Heart right ventricle (tissue), 16 donors: ENCODE measurements at regions not wholly inside any gene's neighbourhood (a gene's known extent, or its start where the extent isn't known, plus 50 kb on each side); places are given as distances from the start of the nearest gene placed in this dataset.

Source experiments
- ATAC-seq, 8 donors: fragments of 200-7000 bp; cut with Tn5 transposase; one replicate each; pipeline ENCODE4 v1.9.1; 2020; ENCODE audit warnings: mild to moderate bottlenecking in 8 of 8, moderate library complexity in 8 of 8, moderate number of reproducible peaks in 1 of 8
- DNase-seq, 2 donors: peaks; one replicate each; pipeline ENCODE4 v3.0.0-alpha.2; 2020
- H3K27ac ChIP-seq, 10 donors: fragments of 200-600 bp; sonication (generic) in 2 of 10; one replicate each; pipeline versions ENCODE4 v1.5.0 to v1.8.0; 2020 to 2022; ENCODE audit warnings: mild to moderate bottlenecking in 3 of 10
- H3K27me3 ChIP-seq, 7 donors: fragments of 200-600 bp; one replicate each; pipeline ENCODE4 v1.8.0; 2021 to 2022; ENCODE audit warnings: mild to moderate bottlenecking in 2 of 7
- H3K36me3 ChIP-seq, 9 donors: fragments of 200-600 bp; sonication (generic) in 1 of 9; one replicate each; pipeline versions ENCODE4 v1.5.0 to v1.8.0; 2020 to 2022; ENCODE audit warnings: mild to moderate bottlenecking in 2 of 9
- H3K4me1 ChIP-seq, 9 donors: fragments of 200-600 bp; sonication (generic) in 1 of 9; one replicate each; pipeline versions ENCODE4 v1.5.0 to v1.8.0; 2020 to 2022; ENCODE audit warnings: mild to moderate bottlenecking in 4 of 9
- H3K4me3 ChIP-seq, 10 donors: fragments of 200-600 bp; sonication (generic) in 2 of 10; one replicate each; pipeline versions ENCODE4 v1.5.0 to v1.8.0; 2020 to 2022; ENCODE audit warnings: mild to moderate bottlenecking in 7 of 10, moderate library complexity in 2 of 10
- H3K9me3 ChIP-seq, 11 donors: fragments of 200-600 bp in 10 of 11; sonication (generic) in 2 of 11; one replicate each; pipeline versions ENCODE4 v1.5.0 to v1.8.0; 2013 to 2022; ENCODE audit warnings: mild to moderate bottlenecking in 2 of 11, control low read depth in 1 of 11, moderate library complexity in 1 of 11
- CTCF ChIP-seq, 9 donors: fragments of 200-600 bp; sonication (generic) in 2 of 9; IDR thresholded peaks; one replicate each; pipeline versions ENCODE4 v1.5.0 to v1.8.0; 2021 to 2022; ENCODE audit warnings: antibody characterized with exemption in 9 of 9, mild to moderate bottlenecking in 5 of 9, moderate library complexity in 1 of 9
- WGBS, 2 donors: extraction: QIAGEN DNeasy Blood & Tissue Kit; methylation state at CpG; one replicate each; pipeline ENCODE4 v1.1.7; 2013; ENCODE audit warnings: inconsistent platforms in 1 of 2; 5-methylcytosine and 5-hydroxymethylcytosine counted together
- intact Hi-C, 10 donors: fragments of 100-400 bp; cut with DNase I; formaldehyde crosslinking; loops; one replicate each; pipeline versions ENCODE4 v1.11.1 to v1.14.2; 2022
- donor health status: Arrhythmogenic right ventricular cardiomyopathy.
- donor health status: ischemic (EF 13 %, LVEDD 7.1; RV severe dilation, severe dysfunction).
- donor health status: healthy with polysubstance abuse.
- donor health status: DM: no; HTN: yes; CAD: no.
- donor health status: DM: no; HTN: no; CAD: no.
- donor health status: ischemic (EF 25% LVEDD 6.9; RV normal size, moderate dysfunction).
- donor health status: ischemic (EF 25% LVEDD 5.7; RV mildly dilated, moderate dysfunction).
- donor health status: healthy.
- donor health status: DM: yes; HTN: yes; CAD: no.
- donor health status: Ischemic cardiomyopathy.
- donor health status: ischemic (EF 35%, LVEDD 5.7; RV mildly dilated, moderate dysfunction).
- donor health status: nonischemic (EF 11% LVEDD 7.7; RV severe dilation, severe dysfunction).
- donor health status: DM: yes; HTN: yes; CAD: no.
- donor health status: PGD.
- donor health status: ischemic (EF 29% LVEDD 5.4; RV normal size, mild dysfunction).
- donor health status: nonischemic (EF 23%, LVEDD 6.1; RV moderate dilation, normal function).

- ATAC-seq, result no peak
- H3K27ac ChIP-seq, result no peak overlapping the region
- TF ChIP-seq CTCF (IDR thresholded peaks at IDR 0.05), result no peak
- H3K4me3 ChIP-seq, result no peak overlapping the region
- no peak for DNase-seq
- H3K36me3 ChIP-seq, result no peaks in the 10 kb centered on the region
- intact Hi-C loops, result no loop called here
- peaks cover 0 to 9% (median 0%) of the 10 kb centered on the region in 11 donors for H3K9me3 ChIP-seq
- 67 to 70% methylated on average over 6 of the region's 6 CpGs for WGBS, 2 donors
- peaks cover 0 to 20% (median 0%) of the 10 kb centered on the region in 7 donors for H3K27me3 ChIP-seq
- no peaks in the 10 kb centered on the region for H3K4me1 ChIP-seq
Measured at GRCh38 chr2:118489712-118490299, 357.6 kb downstream of the EN1 start.

DNA sequence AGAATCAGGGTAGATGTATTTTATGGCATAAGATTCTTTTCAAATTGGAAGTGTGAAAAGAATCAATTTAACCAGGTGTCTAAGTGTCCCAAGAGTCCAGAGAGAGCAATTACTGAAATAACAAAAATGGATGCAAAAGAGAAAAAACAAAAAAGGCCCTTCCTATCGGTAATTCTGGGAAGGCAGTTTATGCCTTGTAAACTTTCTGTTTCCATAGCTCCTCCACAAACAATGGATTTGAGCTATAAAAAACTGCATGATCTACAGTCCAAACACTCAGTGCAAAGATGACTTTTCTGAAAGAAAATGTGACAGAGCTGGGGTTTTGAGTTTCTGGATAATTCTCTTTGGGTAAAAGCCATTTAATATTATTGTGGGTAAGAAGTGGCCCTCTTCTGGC lies 366.1 kb downstream of the EN1 start:
- Histone ChIP-seq H3K4me3 (no peak overlapping the region), H3K9me3 (no peaks in the 10 kb centered on the region), H3K36me3 (no peaks in the 10 kb centered on the region), H3K27me3 (peaks cover 0 to 18% (median 4%) of the 10 kb centered on the region in 7 donors), H3K4me1 (no peaks in the 10 kb centered on the region), H3K27ac (no peak overlapping the region)
- WGBS, 2 donors, result 72 to 81% methylated on average over 1 of the region's 1 CpG
- DNase-seq, result no peak
- no peak for ATAC-seq
- no peak for TF ChIP-seq CTCF (IDR thresholded peaks at IDR 0.05)
- intact Hi-C loops, result no loop called here

- Histone ChIP-seq H3K27me3 (peaks cover 0 to 18% (median 4%) of the 10 kb centered on the region in 7 donors), H3K36me3 (no peaks in the 10 kb centered on the region), H3K27ac (no peak overlapping the region), H3K4me3 (no peak overlapping the region), H3K9me3 (no peaks in the 10 kb centered on the region), H3K4me1 (no peaks in the 10 kb centered on the region)
- DNase-seq (no peak), ATAC-seq (no peak)
- TF ChIP-seq CTCF (IDR thresholded peaks at IDR 0.05), result no peak
- WGBS, 2 donors, result 68 to 72% methylated on average over 5 of the region's 5 CpGs
- intact Hi-C loops, result no loop called here
Measured at GRCh38 chr2:118479020-118479419, 368.4 kb downstream of the EN1 start.

DNA sequence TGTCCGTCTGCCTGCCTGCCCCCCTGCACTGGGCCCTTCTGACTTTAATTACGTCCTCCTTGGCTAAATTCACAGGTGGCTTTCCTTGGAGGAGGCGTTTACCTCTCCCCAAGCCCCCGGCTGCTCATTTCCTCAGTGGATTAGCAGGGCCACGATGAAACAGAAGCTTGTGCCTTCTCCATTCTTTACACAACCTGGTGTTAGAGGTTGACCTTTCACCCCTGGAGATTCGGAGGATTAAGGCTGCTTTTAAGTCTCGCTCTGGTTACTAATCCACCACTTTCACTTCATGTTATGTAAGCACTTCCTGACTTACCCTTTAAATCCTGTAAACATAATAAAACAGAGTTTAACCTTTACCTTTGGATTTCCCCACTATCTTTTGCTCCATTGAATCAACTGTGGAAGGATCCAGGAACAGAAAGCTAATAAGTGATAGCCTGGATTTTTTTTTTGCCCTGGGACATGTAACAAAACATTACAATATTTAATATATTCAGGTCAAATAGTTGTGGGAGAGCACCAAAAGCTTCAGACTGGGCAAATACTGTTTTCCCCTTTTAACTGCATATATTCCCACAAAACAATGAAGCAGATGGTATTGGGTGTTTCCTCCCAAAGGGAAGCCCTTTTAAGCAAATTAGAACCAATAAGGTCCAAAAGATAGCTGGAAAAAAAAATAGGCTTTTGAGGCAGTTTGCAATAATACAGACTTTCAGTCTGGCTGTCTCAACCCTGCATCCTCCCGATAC lies 370.2 kb downstream of the EN1 start:
- 33 to 43% methylated on average over 8 of the region's 8 CpGs for WGBS, 2 donors
- Histone ChIP-seq H3K27ac (no peak overlapping the region), H3K4me3 (no peak overlapping the region), H3K36me3 (no peaks in the 10 kb centered on the region), H3K9me3 (no peaks in the 10 kb centered on the region), H3K4me1 (no peaks in the 10 kb centered on the region), H3K27me3 (peaks cover 0 to 18% (median 6%) of the 10 kb centered on the region in 7 donors)
- DNase-seq, result no peak
- no peak for TF ChIP-seq CTCF (IDR thresholded peaks at IDR 0.05)
- intact Hi-C loops, result no loop called here
- ATAC-seq, result no peak
